ENCODE measurements at regions not wholly inside any gene's neighbourhood (a gene's known extent, or its start where the extent isn't known, plus 50 kb on each side); places are given as distances from the start of the nearest gene placed in this dataset.

GRCh38 chr16:86285938-86286921, 224.1 kb upstream of the FOXF1 start:
- TF ChIP-seq, protein P1, sequence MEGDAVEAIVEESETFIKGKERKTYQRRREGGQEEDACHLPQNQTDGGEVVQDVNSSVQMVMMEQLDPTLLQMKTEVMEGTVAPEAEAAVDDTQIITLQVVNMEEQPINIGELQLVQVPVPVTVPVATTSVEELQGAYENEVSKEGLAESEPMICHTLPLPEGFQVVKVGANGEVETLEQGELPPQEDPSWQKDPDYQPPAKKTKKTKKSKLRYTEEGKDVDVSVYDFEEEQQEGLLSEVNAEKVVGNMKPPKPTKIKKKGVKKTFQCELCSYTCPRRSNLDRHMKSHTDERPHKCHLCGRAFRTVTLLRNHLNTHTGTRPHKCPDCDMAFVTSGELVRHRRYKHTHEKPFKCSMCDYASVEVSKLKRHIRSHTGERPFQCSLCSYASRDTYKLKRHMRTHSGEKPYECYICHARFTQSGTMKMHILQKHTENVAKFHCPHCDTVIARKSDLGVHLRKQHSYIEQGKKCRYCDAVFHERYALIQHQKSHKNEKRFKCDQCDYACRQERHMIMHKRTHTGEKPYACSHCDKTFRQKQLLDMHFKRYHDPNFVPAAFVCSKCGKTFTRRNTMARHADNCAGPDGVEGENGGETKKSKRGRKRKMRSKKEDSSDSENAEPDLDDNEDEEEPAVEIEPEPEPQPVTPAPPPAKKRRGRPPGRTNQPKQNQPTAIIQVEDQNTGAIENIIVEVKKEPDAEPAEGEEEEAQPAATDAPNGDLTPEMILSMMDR (IDR thresholded peaks at IDR 0.05; ENCODE audit: insufficient read depth, missing control alignments) = no peak
- DNase-seq (ENCODE audit: insufficient read length, low spot score) (no peak), FAIRE-seq (no peak)

- FAIRE-seq (no peak), DNase-seq (ENCODE audit: insufficient read length, low spot score) (no peak)
- TF ChIP-seq, protein P1 (IDR thresholded peaks at IDR 0.05; ENCODE audit: insufficient read depth, missing control alignments) = no peak
Measured at GRCh38 chr16:86286991-86287663, 223.2 kb upstream of the FOXF1 start.

GRCh38 chr16:86287664-86288201, 222.6 kb upstream of the FOXF1 start:
- DNase-seq (ENCODE audit: insufficient read length, low spot score) (no peak), FAIRE-seq (no peak)
- TF ChIP-seq, protein P1 (IDR thresholded peaks at IDR 0.05; ENCODE audit: insufficient read depth, missing control alignments) = no peak

DNA sequence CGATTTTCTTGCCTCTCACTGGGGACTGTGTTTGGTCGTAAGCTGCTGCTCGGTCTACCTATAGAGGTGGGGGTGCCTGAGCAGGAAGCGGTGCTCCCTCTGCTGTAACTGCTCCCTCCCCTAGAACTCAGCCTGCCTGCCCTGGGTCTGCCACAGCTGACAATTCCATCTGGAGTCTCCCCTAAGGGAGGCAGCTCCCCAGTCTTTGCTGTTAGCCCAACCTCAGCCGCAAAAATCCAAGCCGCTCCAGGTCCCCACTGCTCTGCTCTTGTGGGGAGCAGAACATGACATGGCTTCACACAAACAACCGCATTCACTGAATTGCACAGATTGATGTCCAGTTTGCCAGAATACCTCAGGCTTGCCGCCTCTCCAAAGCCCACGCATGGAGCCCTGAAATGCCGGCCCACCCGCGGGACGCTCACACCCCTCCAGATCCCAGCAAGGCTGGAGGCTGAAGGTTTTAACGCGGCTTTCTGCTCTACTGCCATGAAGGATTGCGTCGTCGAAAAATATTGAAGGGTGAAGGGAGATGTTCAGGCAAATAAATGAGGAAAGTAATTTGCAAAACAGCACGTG, 221.5 kb upstream of the FOXF1 start:
- FAIRE-seq (no peak), DNase-seq (ENCODE audit: insufficient read length, low spot score) (no peak)
- TF ChIP-seq, protein P1 (IDR thresholded peaks at IDR 0.05; ENCODE audit: insufficient read depth, missing control alignments) = no peak

DNA sequence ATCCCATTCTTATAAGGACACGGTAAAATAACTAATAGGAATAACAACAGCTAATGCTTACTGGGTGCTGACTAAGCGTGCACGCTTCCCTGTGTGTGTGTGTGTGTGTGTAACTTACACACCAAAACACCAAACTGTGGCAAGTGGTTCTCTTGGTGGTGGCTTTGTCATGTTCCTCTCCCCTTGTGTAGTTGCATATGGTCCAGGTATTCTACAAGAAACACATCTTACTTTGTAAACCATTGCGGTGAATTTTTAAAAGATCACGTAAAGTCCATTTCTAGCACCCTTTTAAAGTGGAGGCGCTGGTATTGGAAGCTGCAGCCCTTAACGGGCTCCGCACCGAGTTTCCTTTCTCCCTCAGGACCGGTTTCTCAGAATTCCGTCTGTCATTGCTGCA, 221.0 kb upstream of the FOXF1 start:
- FAIRE-seq (no peak), DNase-seq (ENCODE audit: insufficient read length, low spot score) (no peak)
- TF ChIP-seq, protein P1 (IDR thresholded peaks at IDR 0.05; ENCODE audit: insufficient read depth, missing control alignments) = no peak

DNA sequence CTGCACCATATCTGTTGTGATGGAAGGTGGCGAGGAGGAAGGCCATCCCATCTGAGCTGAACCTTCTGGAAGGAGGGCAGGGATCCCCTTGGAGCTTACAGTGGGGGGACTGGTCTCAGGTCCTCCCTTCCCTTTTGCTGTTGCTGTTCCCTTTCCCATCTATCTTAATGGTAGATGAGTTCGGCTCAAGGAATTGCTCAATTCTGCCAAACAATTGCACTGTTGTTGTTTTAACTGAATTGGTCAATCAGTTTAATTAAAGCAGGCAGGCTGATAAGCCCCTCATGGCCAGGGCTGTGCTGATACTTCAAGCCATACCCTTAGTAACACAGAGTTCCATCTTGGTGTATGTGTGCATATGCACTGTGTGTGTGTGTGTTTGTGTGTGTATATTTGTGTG, 220.4 kb upstream of the FOXF1 start:
- TF ChIP-seq, protein P1 (IDR thresholded peaks at IDR 0.05; ENCODE audit: insufficient read depth, missing control alignments) = no peak
- no peak for DNase-seq (ENCODE audit: insufficient read length, low spot score)
- no peak for FAIRE-seq
